Mucosa of gallbladder (tissue), 1 donor: ENCODE measurements at regions not wholly inside any gene's neighbourhood (a gene's known extent, or its start where the extent isn't known, plus 50 kb on each side); places are given as distances from the start of the nearest gene placed in this dataset.
"Not testable (repeated sequence)": the region's sequence is repeated elsewhere in the genome, so short reads cannot be mapped to it uniquely, and the experiment has no call there.

Experiments
- DNase-seq: peaks from one replicate; pipeline ENCODE4 v3.0.0-alpha.2; 2020; ENCODE audit warnings: low spot score
- donor health status: DM: no; HTN: no; CAD: no.

- no peak for DNase-seq
Observed at GRCh38 chr2:81077396-81077795, 772.8 kb upstream of the LRRTM1 start.

- no peak for DNase-seq
Observed at GRCh38 chr2:81073412-81073811, 768.9 kb upstream of the LRRTM1 start.

GRCh38 chr2:81068144-81068543 lies 763.6 kb upstream of the LRRTM1 start:
- no peak for DNase-seq

GRCh38 chr2:81061016-81061415 lies 756.5 kb upstream of the LRRTM1 start:
- DNase-seq, result no peak

- DNase-seq, result no peak
Observed at GRCh38 chr2:81050580-81051095, 746.1 kb upstream of the LRRTM1 start.

- DNase-seq, result no peak
Observed at GRCh38 chr2:81043681-81044080, 739.1 kb upstream of the LRRTM1 start.

- DNase-seq, result no peak
Observed at GRCh38 chr2:81007104-81007503, 702.6 kb upstream of the LRRTM1 start.

- DNase-seq, result no peak
Observed at GRCh38 chr2:81002906-81003305, 698.4 kb upstream of the LRRTM1 start.

- no peak for DNase-seq
Observed at GRCh38 chr2:80987466-80987865, 682.9 kb upstream of the LRRTM1 start.

GRCh38 chr2:80969900-80970299 lies 665.3 kb upstream of the LRRTM1 start:
- DNase-seq, result no peak

- DNase-seq, result no peak
Observed at GRCh38 chr2:80968450-80968849, 663.9 kb upstream of the LRRTM1 start.

- DNase-seq, result no peak
Observed at GRCh38 chr2:80947601-80948130, 643.1 kb upstream of the LRRTM1 start.

- no peak for DNase-seq
Observed at GRCh38 chr2:80943487-80943886, 638.9 kb upstream of the LRRTM1 start.

GRCh38 chr2:80942766-80943165 lies 638.2 kb upstream of the LRRTM1 start:
- DNase-seq, result no peak

- DNase-seq, result no peak
Observed at GRCh38 chr2:80938463-80938862, 633.9 kb upstream of the LRRTM1 start.

GRCh38 chr2:80931820-80932219 lies 627.3 kb upstream of the LRRTM1 start:
- DNase-seq, result not testable (repeated sequence)

GRCh38 chr2:80930777-80931176 lies 626.2 kb upstream of the LRRTM1 start:
- DNase-seq, result no peak

- DNase-seq, result no peak
Observed at GRCh38 chr2:80926168-80926567, 621.6 kb upstream of the LRRTM1 start.

- no peak for DNase-seq
Observed at GRCh38 chr2:80896576-80896975, 592.0 kb upstream of the LRRTM1 start.

- DNase-seq, result no peak
Observed at GRCh38 chr2:80894486-80894885, 589.9 kb upstream of the LRRTM1 start.

- no peak for DNase-seq
Observed at GRCh38 chr2:80893711-80894110, 589.2 kb upstream of the LRRTM1 start.

GRCh38 chr2:80889009-80889408 lies 584.5 kb upstream of the LRRTM1 start:
- no peak for DNase-seq

GRCh38 chr2:80887841-80888378 lies 583.4 kb upstream of the LRRTM1 start:
- DNase-seq, result no peak

- no peak for DNase-seq
Observed at GRCh38 chr2:80874374-80874773, 569.8 kb upstream of the LRRTM1 start.
